Common myeloid progenitor, CD34-positive (primary cell): ENCODE measurements at regions not wholly inside any gene's neighbourhood (a gene's known extent, or its start where the extent isn't known, plus 50 kb on each side); places are given as distances from the start of the nearest gene placed in this dataset.
"Not testable (repeated sequence)": the region's sequence is repeated elsewhere in the genome, so short reads cannot be mapped to it uniquely, and the experiment has no call there.

Experiments used
- CTCF ChIA-PET: fragments of 350-600 bp; sonication (Branson Sonifier 250); formaldehyde crosslinking; loops from one replicate; lab custom pipeline; 2021; ENCODE audit warnings: antibody characterized with exemption; lab: Charles Lee
- POLR2A ChIA-PET: fragments of 350-600 bp; sonication (Branson Sonifier 250); formaldehyde crosslinking; loops from one replicate; lab custom pipeline; 2021; ENCODE audit warnings: antibody characterized with exemption; lab: Charles Lee
- DNase-seq, 3 donors: peaks; one replicate each; pipeline versions ENCODE4 v3.0.0 to v3.0.0-alpha.2; 2013
- H3K27ac ChIP-seq, 2 experiments: 1 replicate in 1 of 2; 2 replicates in 1 of 2; pipeline ENCODE4 v1.7.0; 2013; ENCODE audit warnings: inconsistent platforms in 2 of 2, low read length in 2 of 2, mild to moderate bottlenecking in 2 of 2, low read depth in 1 of 2, moderate library complexity in 1 of 2; ENCODE audit not compliant: severe bottlenecking in 2 of 2, insufficient read depth in 1 of 2, poor library complexity in 1 of 2
- H3K27me3 ChIP-seq, 5 experiments: replicated peaks in 2 of 5; 1 replicate in 3 of 5; 2 replicates in 2 of 5; pipeline versions ENCODE4 v1.6.1 to v1.7.0; 2013; ENCODE audit warnings: low read length in 4 of 5, mild to moderate bottlenecking in 2 of 5, moderate library complexity in 2 of 5, inconsistent platforms in 1 of 5; ENCODE audit not compliant: insufficient read depth in 5 of 5, control insufficient read depth in 4 of 5
- H3K36me3 ChIP-seq, 4 experiments: 1 replicate in 2 of 4; 2 replicates in 2 of 4; pipeline versions ENCODE4 v1.6.1 to v1.7.0; 2013; ENCODE audit warnings: low read length in 3 of 4, control low read depth in 1 of 4, mild to moderate bottlenecking in 1 of 4; ENCODE audit not compliant: control insufficient read depth in 4 of 4, insufficient read depth in 4 of 4
- H3K4me1 ChIP-seq, 4 experiments: 1 replicate in 3 of 4; 2 replicates in 1 of 4; pipeline versions ENCODE4 v1.6.1 to v1.7.1; 2013; ENCODE audit warnings: low read length in 3 of 4, mild to moderate bottlenecking in 3 of 4, control low read depth in 1 of 4, inconsistent platforms in 1 of 4, moderate library complexity in 1 of 4; ENCODE audit not compliant: control insufficient read depth in 4 of 4, insufficient read depth in 4 of 4; ENCODE audit errors: control extremely low read depth in 1 of 4
- H3K4me3 ChIP-seq, 7 experiments: 1 replicate in 4 of 7; 2 replicates in 3 of 7; pipeline versions ENCODE4 v1.5.1 to v1.7.0; 2013; ENCODE audit warnings: mild to moderate bottlenecking in 7 of 7, low read length in 6 of 7, moderate library complexity in 6 of 7, inconsistent platforms in 2 of 7, low read depth in 2 of 7, control low read depth in 1 of 7; ENCODE audit not compliant: insufficient read depth in 4 of 7, control insufficient read depth in 1 of 7; ENCODE audit errors: extremely low read depth in 1 of 7
- H3K9me3 ChIP-seq, 5 experiments: 1 replicate in 4 of 5; 2 replicates in 1 of 5; pipeline versions ENCODE4 v1.6.1 to v1.7.1; 2013; ENCODE audit warnings: low read length in 4 of 5, mild to moderate bottlenecking in 2 of 5, inconsistent platforms in 1 of 5, low read depth in 1 of 5, moderate library complexity in 1 of 5; ENCODE audit not compliant: control insufficient read depth in 4 of 5, insufficient read depth in 2 of 5; ENCODE audit errors: control extremely low read depth in 1 of 5
- WGBS: methylation state at CpG from one replicate; pipeline ENCODE4 v1.1.5; 2013; ENCODE audit not compliant: insufficient coverage; 5-methylcytosine and 5-hydroxymethylcytosine counted together

- POLR2A ChIA-PET = no interaction called here
- no peaks in the 10 kb centered on the region for H3K36me3 ChIP-seq
- CTCF ChIA-PET = interaction anchor here (0.7 kb wide), 1 partner anchor 18 kb away, joined by 3 read pairs; no protein-coding TSS in a partner anchor
- H3K4me1 ChIP-seq = no peaks in the 10 kb centered on the region
- H3K9me3 ChIP-seq = no peaks in the 10 kb centered on the region
- H3K27ac ChIP-seq = no peak overlapping the region
- H3K27me3 ChIP-seq = peaks cover 0 to 1% (median 0%) of the 10 kb centered on the region in 5 experiments
- H3K4me3 ChIP-seq = no peak overlapping the region
- DNase-seq = no peak
- WGBS = 100% methylated on average over 1 of the region's 3 CpGs
Measured at GRCh38 chr11:86876716-86877234, 76.4 kb downstream of the PRSS23 start.

- H3K27me3 ChIP-seq = peaks cover 0 to 1% (median 0%) of the 10 kb centered on the region in 5 experiments
- no peaks in the 10 kb centered on the region for H3K36me3 ChIP-seq
- no peak overlapping the region for H3K27ac ChIP-seq
- H3K4me3 ChIP-seq = no peak overlapping the region
- ChIA-PET CTCF (no interaction called here), POLR2A (no interaction called here)
- no peak for DNase-seq
- H3K9me3 ChIP-seq = no peaks in the 10 kb centered on the region
- H3K4me1 ChIP-seq = no peaks in the 10 kb centered on the region
Measured at GRCh38 chr11:86877503-86877902, 77.2 kb downstream of the PRSS23 start.

- H3K27me3 ChIP-seq, CTCF ChIA-PET, H3K36me3 ChIP-seq, H3K4me3 ChIP-seq, H3K4me1 ChIP-seq, H3K27ac ChIP-seq, DNase-seq, H3K9me3 ChIP-seq, POLR2A ChIA-PET: not testable (repeated sequence)
- WGBS = no CpG with 5 or more reads among the region's 26 CpGs
Measured at GRCh38 chr11:86879241-86879640, 76.0 kb downstream of the FZD4 start.

GRCh38 chr11:86885311-86885710 is 69.9 kb downstream of the FZD4 start:
- Histone ChIP-seq H3K4me3 (no peak overlapping the region), H3K9me3 (peaks cover 0 to 3% (median 0%) of the 10 kb centered on the region in 5 experiments), H3K4me1 (no peaks in the 10 kb centered on the region), H3K27ac (no peak overlapping the region), H3K36me3 (no peaks in the 10 kb centered on the region), H3K27me3 (no peaks in the 10 kb centered on the region)
- ChIA-PET CTCF (no interaction called here), POLR2A (no interaction called here)
- DNase-seq = no peak
- 100% methylated on average over 2 of the region's 3 CpGs for WGBS

- DNase-seq = no peak
- no peak overlapping the region for H3K4me3 ChIP-seq
- H3K27me3 ChIP-seq = no peaks in the 10 kb centered on the region
- H3K36me3 ChIP-seq = no peaks in the 10 kb centered on the region
- WGBS = 100% methylated on average over 4 of the region's 5 CpGs
- ChIA-PET CTCF (no interaction called here), POLR2A (no interaction called here)
- H3K4me1 ChIP-seq = no peaks in the 10 kb centered on the region
- no peak overlapping the region for H3K27ac ChIP-seq
- peaks cover 0 to 3% (median 0%) of the 10 kb centered on the region in 5 experiments for H3K9me3 ChIP-seq
Measured at GRCh38 chr11:86888164-86889000, 66.8 kb downstream of the FZD4 start.

GRCh38 chr11:86889001-86889341 is 66.2 kb downstream of the FZD4 start:
- Histone ChIP-seq H3K27me3 (no peaks in the 10 kb centered on the region), H3K9me3 (peaks cover 0 to 3% (median 0%) of the 10 kb centered on the region in 5 experiments), H3K36me3 (no peaks in the 10 kb centered on the region), H3K27ac (no peak overlapping the region), H3K4me1 (no peaks in the 10 kb centered on the region), H3K4me3 (no peak overlapping the region)
- 100% methylated on average over 1 of the region's 1 CpG for WGBS
- POLR2A ChIA-PET = no interaction called here
- no peak for DNase-seq
- CTCF ChIA-PET = no interaction called here

- POLR2A ChIA-PET = no interaction called here
- Histone ChIP-seq H3K4me1 (no peaks in the 10 kb centered on the region), H3K9me3 (peaks cover 0 to 2% (median 0%) of the 10 kb centered on the region in 5 experiments), H3K36me3 (no peaks in the 10 kb centered on the region), H3K27ac (no peak overlapping the region), H3K27me3 (no peaks in the 10 kb centered on the region), H3K4me3 (no peak overlapping the region)
- CTCF ChIA-PET = no interaction called here
- DNase-seq = no peak
- 83% methylated on average over 1 of the region's 2 CpGs for WGBS
Measured at GRCh38 chr11:86891036-86891435, 64.2 kb downstream of the FZD4 start.
